ENCODE measurements at regions not wholly inside any gene's neighbourhood (a gene's known extent, or its start where the extent isn't known, plus 50 kb on each side); places are given as distances from the start of the nearest gene placed in this dataset.

- DNase-seq, result no peak
Measured at GRCh38 chr6:111952821-111953540, 79.7 kb upstream of the FYN start.

GRCh38 chr6:111956098-111956497 lies 82.8 kb upstream of the FYN start:
- in situ Hi-C loops (cut with HindIII; ENCODE audit: low pct_ligation_motif_present, low pct_unique_long_range_greater_than_20kb, low sequenced_read_pairs), result no loop called here
- DNase-seq, result no peak

More at GRCh38 chr6:111952821-111953540, 79.7 kb upstream of the FYN start:
- in situ Hi-C loops (cut with HindIII; ENCODE audit: low pct_ligation_motif_present, low pct_unique_long_range_greater_than_20kb, low sequenced_read_pairs), result no loop called here

GRCh38 chr6:111957623-111958315 lies 84.5 kb upstream of the FYN start:
- in situ Hi-C loops (cut with HindIII; ENCODE audit: low pct_ligation_motif_present, low pct_unique_long_range_greater_than_20kb, low sequenced_read_pairs), result no loop called here
- DNase-seq, result no peak

- in situ Hi-C loops (cut with HindIII; ENCODE audit: low pct_ligation_motif_present, low pct_unique_long_range_greater_than_20kb, low sequenced_read_pairs), result no loop called here
- no peak for DNase-seq
Measured at GRCh38 chr6:111958534-111958933, 85.3 kb upstream of the FYN start.

- in situ Hi-C loops (cut with HindIII; ENCODE audit: low pct_ligation_motif_present, low pct_unique_long_range_greater_than_20kb, low sequenced_read_pairs), result no loop called here
- DNase-seq, result no peak
Measured at GRCh38 chr6:111959766-111960165, 86.5 kb upstream of the FYN start.

- in situ Hi-C loops (cut with HindIII; ENCODE audit: low pct_ligation_motif_present, low pct_unique_long_range_greater_than_20kb, low sequenced_read_pairs), result no loop called here
- no peak for DNase-seq
Measured at GRCh38 chr6:111967131-111967530, 86.8 kb upstream of the CCN6 start.

GRCh38 chr6:111970426-111970825 lies 83.5 kb upstream of the CCN6 start:
- no peak for DNase-seq
- in situ Hi-C loops (cut with HindIII; ENCODE audit: low pct_ligation_motif_present, low pct_unique_long_range_greater_than_20kb, low sequenced_read_pairs), result no loop called here

GRCh38 chr6:111971181-111971841 lies 82.6 kb upstream of the CCN6 start:
- no peak for DNase-seq
- in situ Hi-C loops (cut with HindIII; ENCODE audit: low pct_ligation_motif_present, low pct_unique_long_range_greater_than_20kb, low sequenced_read_pairs), result no loop called here

- in situ Hi-C loops (cut with HindIII; ENCODE audit: low pct_ligation_motif_present, low pct_unique_long_range_greater_than_20kb, low sequenced_read_pairs), result no loop called here
- no peak for DNase-seq
Measured at GRCh38 chr6:111971866-111972532, 81.9 kb upstream of the CCN6 start.

- DNase-seq, result no peak
- in situ Hi-C loops (cut with HindIII; ENCODE audit: low pct_ligation_motif_present, low pct_unique_long_range_greater_than_20kb, low sequenced_read_pairs), result no loop called here
Measured at GRCh38 chr6:111972745-111973117, 81.2 kb upstream of the CCN6 start.

GRCh38 chr6:111973118-111973761 lies 80.7 kb upstream of the CCN6 start:
- peak; percentile 60 for DNase-seq
- in situ Hi-C loops (cut with HindIII; ENCODE audit: low pct_ligation_motif_present, low pct_unique_long_range_greater_than_20kb, low sequenced_read_pairs), result no loop called here

DNA sequence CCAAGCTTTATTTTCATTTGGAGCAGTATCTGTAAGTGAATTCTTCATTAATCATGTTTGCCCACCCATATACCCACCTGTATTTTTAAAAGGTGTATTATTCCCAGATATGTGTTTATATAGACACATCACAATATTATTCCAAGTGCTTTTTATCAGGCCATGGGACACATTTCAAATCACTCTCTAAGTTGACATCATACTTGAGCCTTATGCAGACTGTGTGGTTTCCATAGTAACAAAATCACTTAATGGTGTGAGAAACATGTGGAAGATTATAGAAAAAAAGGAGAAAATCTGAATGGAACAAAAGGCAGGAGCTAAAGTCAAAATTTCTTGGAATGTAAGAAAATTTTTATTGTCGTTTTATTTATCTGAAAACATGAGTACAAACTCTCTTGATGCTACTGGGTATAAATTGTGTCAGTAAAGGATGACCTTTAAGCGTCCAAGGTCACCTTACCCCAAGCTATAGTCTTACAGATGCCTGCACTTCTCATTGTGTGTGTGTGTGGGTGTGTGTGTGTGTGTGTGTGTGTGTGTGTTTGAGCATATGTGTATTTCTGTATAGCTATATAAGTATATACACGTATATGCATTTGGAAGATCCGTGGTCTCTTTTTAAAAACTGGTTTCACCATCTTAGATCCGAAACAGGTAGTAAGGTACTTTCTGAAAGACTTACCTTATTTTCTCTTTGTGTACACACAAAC lies 79.8 kb upstream of the CCN6 start:
- no peak for DNase-seq
- in situ Hi-C loops (cut with HindIII; ENCODE audit: low pct_ligation_motif_present, low pct_unique_long_range_greater_than_20kb, low sequenced_read_pairs), result no loop called here

- in situ Hi-C loops (cut with HindIII; ENCODE audit: low pct_ligation_motif_present, low pct_unique_long_range_greater_than_20kb, low sequenced_read_pairs), result no loop called here
- no peak for DNase-seq
Measured at GRCh38 chr6:111975466-111975865, 78.4 kb upstream of the CCN6 start.

DNA sequence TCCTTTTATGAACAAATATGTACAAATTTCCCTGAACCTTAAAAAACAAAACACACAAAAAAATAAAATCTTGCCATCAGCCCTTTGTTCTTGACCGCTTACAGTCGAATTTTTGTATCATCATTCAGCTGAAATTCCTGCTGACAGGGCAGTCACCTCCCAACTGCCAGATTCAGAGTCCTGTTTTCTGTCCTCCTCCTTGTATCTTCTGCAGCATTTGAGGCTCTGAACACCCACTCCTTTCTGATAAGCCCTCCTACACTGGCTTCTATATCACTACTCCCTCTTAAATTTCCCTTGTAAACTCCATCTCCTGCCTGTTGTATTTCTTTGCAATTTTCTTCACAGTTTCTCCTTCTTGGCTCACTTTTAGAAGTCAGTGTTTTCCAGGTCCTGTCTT lies 77.8 kb upstream of the CCN6 start:
- DNase-seq, result no peak
- in situ Hi-C loops (cut with HindIII; ENCODE audit: low pct_ligation_motif_present, low pct_unique_long_range_greater_than_20kb, low sequenced_read_pairs), result no loop called here

- in situ Hi-C loops (cut with HindIII; ENCODE audit: low pct_ligation_motif_present, low pct_unique_long_range_greater_than_20kb, low sequenced_read_pairs), result no loop called here
Measured at GRCh38 chr6:111978532-111979149, 75.3 kb upstream of the CCN6 start.

GRCh38 chr6:111979633-111980032 lies 74.3 kb upstream of the CCN6 start:
- no peak for DNase-seq
- in situ Hi-C loops (cut with HindIII; ENCODE audit: low pct_ligation_motif_present, low pct_unique_long_range_greater_than_20kb, low sequenced_read_pairs), result no loop called here

More at GRCh38 chr6:111978532-111979149, 75.3 kb upstream of the CCN6 start:
- no peak for DNase-seq

- no peak for DNase-seq
- in situ Hi-C loops (cut with HindIII; ENCODE audit: low pct_ligation_motif_present, low pct_unique_long_range_greater_than_20kb, low sequenced_read_pairs), result no loop called here
Measured at GRCh38 chr6:111980143-111980542, 73.8 kb upstream of the CCN6 start.

Data from ACHN (cell line).